ENCODE measurements at regions not wholly inside any gene's neighbourhood (a gene's known extent, or its start where the extent isn't known, plus 50 kb on each side); places are given as distances from the start of the nearest gene placed in this dataset.
"Not testable (repeated sequence)": the region's sequence is repeated elsewhere in the genome, so short reads cannot be mapped to it uniquely, and the experiment has no call there.

GRCh38 chr14:97155814-97156213 is 358.6 kb downstream of the VRK1 start:
- DNase-seq, result no peak

- no peak for DNase-seq
These were observed 359.5 kb downstream of the VRK1 start for GRCh38 chr14:97156705-97157104.

GRCh38 chr14:97158102-97158501 is 360.9 kb downstream of the VRK1 start:
- DNase-seq, result no peak

- no peak for DNase-seq
These were observed 361.9 kb downstream of the VRK1 start for GRCh38 chr14:97159124-97159523.

GRCh38 chr14:97162621-97163020 is 365.4 kb downstream of the VRK1 start:
- DNase-seq, result no peak

GRCh38 chr14:97164021-97164420 is 366.8 kb downstream of the VRK1 start:
- DNase-seq, result no peak

- no peak for DNase-seq
These were observed 369.3 kb downstream of the VRK1 start for GRCh38 chr14:97166497-97166896.

GRCh38 chr14:97167577-97167976 is 370.4 kb downstream of the VRK1 start:
- DNase-seq, result not testable (repeated sequence)

- no peak for DNase-seq
These were observed 375.5 kb downstream of the VRK1 start for GRCh38 chr14:97172644-97173043.

- DNase-seq, result peak; percentile 20
These were observed 379.8 kb downstream of the VRK1 start for GRCh38 chr14:97177016-97177415.

GRCh38 chr14:97177635-97178034 is 380.5 kb downstream of the VRK1 start:
- no peak for DNase-seq

GRCh38 chr14:97178781-97179180 is 381.6 kb downstream of the VRK1 start:
- no peak for DNase-seq

- DNase-seq, result no peak
These were observed 382.4 kb downstream of the VRK1 start for GRCh38 chr14:97179573-97179972.

GRCh38 chr14:97180304-97181200 is 383.4 kb downstream of the VRK1 start:
- DNase-seq, result no peak

GRCh38 chr14:97185186-97185585 is 388.0 kb downstream of the VRK1 start:
- DNase-seq, result no peak

- DNase-seq, result no peak
These were observed 390.7 kb downstream of the VRK1 start for GRCh38 chr14:97187916-97188315.

GRCh38 chr14:97196336-97196735 is 399.2 kb downstream of the VRK1 start:
- no peak for DNase-seq

- DNase-seq, result no peak
These were observed 401.6 kb downstream of the VRK1 start for GRCh38 chr14:97198813-97199212.

GRCh38 chr14:97200245-97200644 is 403.1 kb downstream of the VRK1 start:
- no peak for DNase-seq

- DNase-seq, result no peak
These were observed 409.7 kb downstream of the VRK1 start for GRCh38 chr14:97206916-97207315.

- no peak for DNase-seq
These were observed 413.0 kb downstream of the VRK1 start for GRCh38 chr14:97210202-97210601.

GRCh38 chr14:97212399-97212798 is 415.2 kb downstream of the VRK1 start:
- no peak for DNase-seq

GRCh38 chr14:97213720-97214119 is 416.5 kb downstream of the VRK1 start:
- DNase-seq, result no peak

GRCh38 chr14:97215263-97215969 is 418.2 kb downstream of the VRK1 start:
- no peak for DNase-seq
